ENCODE measurements at regions not wholly inside any gene's neighbourhood (a gene's known extent, or its start where the extent isn't known, plus 50 kb on each side); places are given as distances from the start of the nearest gene placed in this dataset.
"Not testable (repeated sequence)": the region's sequence is repeated elsewhere in the genome, so short reads cannot be mapped to it uniquely, and the experiment has no call there.

DNA sequence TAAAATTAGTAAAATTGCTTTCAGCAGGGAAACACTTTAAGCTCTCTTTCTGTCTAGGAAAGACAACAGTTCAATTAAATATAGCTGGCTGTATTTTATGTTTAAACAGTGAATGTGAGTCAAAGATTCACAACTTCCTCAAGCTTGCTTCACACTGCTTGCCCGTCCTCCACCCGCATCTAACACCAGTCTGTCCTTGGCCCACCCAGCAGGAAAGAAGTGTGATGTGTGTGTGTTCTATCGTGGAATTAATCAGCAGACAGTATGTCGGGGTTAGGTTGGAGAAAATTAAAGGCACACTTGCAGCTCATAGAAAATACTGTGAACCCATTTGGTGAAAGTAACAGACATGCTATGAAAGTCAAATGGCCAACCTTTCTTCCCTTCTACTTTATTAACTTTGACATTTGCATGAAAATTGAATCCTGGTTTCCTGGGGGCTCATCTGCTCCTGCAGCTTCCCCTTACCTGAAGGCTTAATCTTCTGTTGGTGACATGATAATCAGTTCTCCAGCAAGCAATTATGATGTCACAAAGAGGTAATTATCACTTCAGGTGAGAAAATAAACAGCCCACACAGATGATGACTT lies 182.0 kb downstream of the UXS1 start:
- in situ Hi-C loops (cut with HindIII; ENCODE audit: low pct_ligation_motif_present, low pct_unique_long_range_greater_than_20kb, low sequenced_read_pairs), result no loop called here
- no peak for DNase-seq

GRCh38 chr2:106011380-106011779 lies 182.7 kb downstream of the UXS1 start:
- in situ Hi-C loops (cut with HindIII; ENCODE audit: low pct_ligation_motif_present, low pct_unique_long_range_greater_than_20kb, low sequenced_read_pairs), result no loop called here
- DNase-seq, result no peak

- DNase-seq, result no peak
- in situ Hi-C loops (cut with HindIII; ENCODE audit: low pct_ligation_motif_present, low pct_unique_long_range_greater_than_20kb, low sequenced_read_pairs), result no loop called here
Measured at GRCh38 chr2:106010818-106011355, 183.2 kb downstream of the UXS1 start.

DNA sequence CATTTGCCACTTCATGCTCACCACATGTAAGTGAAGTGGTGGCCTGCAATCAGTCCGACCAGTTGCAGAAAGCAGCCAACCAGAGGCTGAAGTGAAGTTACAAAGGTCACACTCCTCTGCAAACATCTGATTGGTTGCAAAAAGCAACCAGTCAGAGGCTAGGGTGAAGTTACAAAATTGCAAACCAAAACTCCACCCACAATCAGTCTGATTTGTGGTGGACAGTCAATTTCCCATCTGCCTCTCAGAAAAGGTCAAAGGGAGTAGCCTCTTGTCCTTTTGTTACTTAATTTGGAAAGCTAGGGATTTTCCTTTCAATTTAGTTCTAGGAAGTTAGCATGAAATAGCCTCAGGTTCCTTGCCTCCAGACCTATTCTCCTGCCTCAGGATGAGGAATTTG lies 185.0 kb downstream of the UXS1 start:
- in situ Hi-C loops (cut with HindIII; ENCODE audit: low pct_ligation_motif_present, low pct_unique_long_range_greater_than_20kb, low sequenced_read_pairs), result no loop called here
- no peak for DNase-seq

- DNase-seq, result no peak
- in situ Hi-C loops (cut with HindIII; ENCODE audit: low pct_ligation_motif_present, low pct_unique_long_range_greater_than_20kb, low sequenced_read_pairs), result no loop called here
Measured at GRCh38 chr2:106004851-106005250, 189.2 kb downstream of the UXS1 start.

DNA sequence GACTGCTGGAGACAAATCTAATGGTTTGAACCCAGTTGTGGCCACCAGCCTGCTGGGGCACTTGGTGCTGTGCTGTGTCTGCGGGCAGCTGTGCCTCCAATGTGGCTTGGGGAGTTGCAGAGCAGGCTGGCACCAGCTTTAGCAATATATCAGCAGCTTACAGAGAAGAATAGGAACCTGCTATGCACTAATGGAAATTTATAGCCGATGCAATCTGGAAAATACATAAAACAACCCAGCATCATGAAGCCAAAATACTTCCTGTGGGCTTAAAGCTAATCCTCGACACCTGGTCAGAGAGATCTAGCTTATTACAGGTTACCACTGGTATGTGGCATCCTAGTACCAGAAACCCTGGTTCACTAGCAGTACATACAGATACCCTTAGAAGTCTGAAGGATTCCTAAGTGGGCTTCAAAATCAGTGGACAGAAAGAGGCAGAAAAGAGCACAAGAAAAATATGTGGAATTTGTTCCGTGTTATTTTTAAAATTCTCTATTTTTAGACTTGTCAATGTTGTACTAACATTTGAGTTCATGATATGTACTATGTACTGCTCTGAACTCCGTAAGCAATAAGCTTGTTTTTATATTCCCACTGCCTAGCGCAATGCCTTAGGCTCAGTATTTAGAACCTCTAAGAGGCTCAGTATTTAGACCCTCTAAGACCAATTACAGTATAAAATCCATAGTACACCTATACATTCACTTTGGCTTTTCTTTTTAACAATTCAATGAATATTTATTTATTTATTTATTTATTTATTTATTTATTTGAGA lies 194.7 kb downstream of the UXS1 start:
- in situ Hi-C loops (cut with HindIII; ENCODE audit: low pct_ligation_motif_present, low pct_unique_long_range_greater_than_20kb, low sequenced_read_pairs), result no loop called here
- no peak for DNase-seq

GRCh38 chr2:105997711-105998110 lies 196.4 kb downstream of the UXS1 start:
- DNase-seq, result no peak

DNA sequence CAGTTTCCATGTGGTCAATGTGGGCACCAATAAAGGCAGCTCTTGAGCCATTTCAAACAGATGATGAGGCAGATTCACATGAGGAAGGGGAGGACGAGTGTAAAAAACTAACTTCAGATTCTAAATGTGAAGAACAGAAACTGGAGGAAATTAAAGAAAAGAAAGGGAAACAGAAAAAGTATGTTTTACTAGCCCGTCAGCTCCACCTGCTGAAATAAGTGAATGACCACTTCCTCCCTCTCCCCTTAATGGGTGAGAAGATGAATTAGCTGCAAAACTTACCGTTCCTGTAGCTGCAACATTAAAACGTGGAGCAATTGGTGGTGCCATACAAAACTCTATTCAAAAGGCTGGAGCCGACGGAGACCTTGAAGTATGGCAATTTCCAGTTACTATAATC lies 203.5 kb downstream of the UXS1 start:
- in situ Hi-C loops (cut with HindIII; ENCODE audit: low pct_ligation_motif_present, low pct_unique_long_range_greater_than_20kb, low sequenced_read_pairs), result no loop called here
- no peak for DNase-seq

More at GRCh38 chr2:105997711-105998110, 196.4 kb downstream of the UXS1 start:
- in situ Hi-C loops (cut with HindIII; ENCODE audit: low pct_ligation_motif_present, low pct_unique_long_range_greater_than_20kb, low sequenced_read_pairs), result no loop called here

DNA sequence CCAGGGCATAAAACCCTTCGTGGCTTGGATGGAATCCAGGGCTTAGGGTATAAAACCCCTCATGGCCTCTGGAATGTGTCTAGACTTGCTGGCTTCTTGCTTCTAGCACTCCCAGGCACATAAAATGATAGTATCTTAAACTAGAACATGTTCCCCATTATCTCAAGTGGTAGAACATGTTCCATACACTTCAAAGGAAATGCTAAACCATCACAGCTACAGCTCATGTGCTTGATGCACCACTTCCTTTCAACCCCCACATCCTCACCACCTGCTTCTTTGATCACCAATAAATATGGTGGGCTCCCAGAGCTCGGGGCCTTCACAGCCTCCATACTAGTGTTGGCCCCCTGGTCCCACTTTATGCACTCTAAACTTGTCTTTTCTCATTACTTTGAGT lies 204.3 kb downstream of the UXS1 start:
- in situ Hi-C loops (cut with HindIII; ENCODE audit: low pct_ligation_motif_present, low pct_unique_long_range_greater_than_20kb, low sequenced_read_pairs); DNase-seq: not testable (repeated sequence)

DNA sequence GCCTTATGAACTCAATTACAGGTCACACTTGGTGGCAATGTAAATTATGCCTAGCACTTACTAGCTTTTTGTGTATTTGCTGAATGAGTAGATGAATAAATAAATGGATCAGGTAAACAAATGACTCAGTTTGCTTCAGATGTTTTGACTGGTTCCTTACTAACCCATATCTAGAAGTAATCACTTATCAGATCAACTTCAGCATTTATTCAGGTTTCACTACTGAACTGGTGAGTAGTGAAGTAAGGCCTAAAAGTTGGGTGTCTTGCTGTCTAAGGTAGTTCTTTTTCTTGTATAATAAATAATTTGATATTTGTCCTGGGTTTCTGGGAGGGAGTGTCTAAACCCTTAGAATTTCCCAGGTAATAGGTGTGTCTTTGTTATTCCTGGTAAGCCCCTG lies 205.0 kb downstream of the UXS1 start:
- DNase-seq, result no peak
- in situ Hi-C loops (cut with HindIII; ENCODE audit: low pct_ligation_motif_present, low pct_unique_long_range_greater_than_20kb, low sequenced_read_pairs), result no loop called here

- in situ Hi-C loops (cut with HindIII; ENCODE audit: low pct_ligation_motif_present, low pct_unique_long_range_greater_than_20kb, low sequenced_read_pairs), result no loop called here
- no peak for DNase-seq
Measured at GRCh38 chr2:105977807-105978206, 216.3 kb downstream of the UXS1 start.

GRCh38 chr2:105977212-105977611 lies 216.9 kb downstream of the UXS1 start:
- in situ Hi-C loops (cut with HindIII; ENCODE audit: low pct_ligation_motif_present, low pct_unique_long_range_greater_than_20kb, low sequenced_read_pairs), result no loop called here
- peak; percentile 6 for DNase-seq

GRCh38 chr2:105974812-105975211 lies 219.3 kb downstream of the UXS1 start:
- in situ Hi-C loops (cut with HindIII; ENCODE audit: low pct_ligation_motif_present, low pct_unique_long_range_greater_than_20kb, low sequenced_read_pairs), result no loop called here
- no peak for DNase-seq

DNA sequence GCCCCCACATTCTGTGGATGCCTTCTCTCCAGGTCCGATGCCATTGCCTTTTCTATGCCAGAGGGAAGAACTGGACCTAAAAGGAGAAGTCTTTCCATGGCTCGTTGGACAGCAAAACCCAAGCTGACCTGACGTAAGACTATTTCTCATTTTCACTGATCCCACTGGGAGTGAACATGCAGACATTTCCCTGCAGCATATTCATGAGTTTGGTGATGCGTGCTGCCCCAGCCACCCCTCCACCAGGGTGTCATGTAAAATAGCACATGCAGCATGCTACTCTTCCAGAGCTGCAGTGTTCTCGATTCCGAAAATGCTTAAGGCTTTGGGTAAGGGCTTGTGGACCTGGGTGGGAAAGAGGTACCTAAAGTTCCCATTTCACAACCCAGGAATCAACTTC lies 221.2 kb downstream of the UXS1 start:
- no peak for DNase-seq
- in situ Hi-C loops (cut with HindIII; ENCODE audit: low pct_ligation_motif_present, low pct_unique_long_range_greater_than_20kb, low sequenced_read_pairs), result no loop called here

DNA sequence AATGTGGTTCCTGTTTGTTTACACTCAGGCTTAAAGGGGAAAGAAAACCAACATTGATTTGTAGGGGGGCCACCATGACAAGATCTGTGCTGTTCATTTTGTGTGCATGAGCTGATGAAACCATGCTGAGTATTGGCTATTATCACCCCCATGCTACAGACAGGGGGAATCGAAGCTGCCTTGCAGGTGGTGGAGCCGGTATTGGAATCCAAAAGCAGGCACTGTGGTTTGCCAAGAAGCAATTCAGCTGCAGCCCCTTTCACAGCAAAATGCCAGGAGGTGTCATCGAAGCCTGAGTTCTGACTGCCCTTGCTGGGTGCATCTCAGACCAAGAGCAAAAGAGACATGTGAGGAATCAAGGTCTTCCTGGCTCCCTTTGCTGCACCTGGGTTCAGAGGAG lies 221.9 kb downstream of the UXS1 start:
- no peak for DNase-seq
- in situ Hi-C loops (cut with HindIII; ENCODE audit: low pct_ligation_motif_present, low pct_unique_long_range_greater_than_20kb, low sequenced_read_pairs), result no loop called here

DNA sequence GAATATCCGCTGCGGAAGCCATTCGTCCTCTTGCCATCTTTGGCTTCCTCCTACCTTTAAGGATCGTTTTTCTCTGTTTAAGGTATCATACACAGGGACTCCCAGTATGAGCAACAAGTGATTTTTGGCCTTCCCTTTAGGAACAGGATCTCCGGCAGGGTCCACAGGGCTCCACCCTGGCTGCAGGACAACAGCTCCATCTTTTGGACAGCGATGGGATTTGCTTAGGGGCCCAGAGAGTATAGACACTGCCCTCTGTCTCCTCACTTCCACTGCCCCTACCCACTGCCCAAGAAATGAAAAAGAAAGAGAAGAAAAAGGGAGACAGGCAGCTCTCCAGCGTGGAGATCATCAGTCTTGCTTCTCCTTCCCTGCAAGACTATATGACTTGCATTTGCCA lies 224.5 kb downstream of the UXS1 start:
- DNase-seq, result no peak

DNA sequence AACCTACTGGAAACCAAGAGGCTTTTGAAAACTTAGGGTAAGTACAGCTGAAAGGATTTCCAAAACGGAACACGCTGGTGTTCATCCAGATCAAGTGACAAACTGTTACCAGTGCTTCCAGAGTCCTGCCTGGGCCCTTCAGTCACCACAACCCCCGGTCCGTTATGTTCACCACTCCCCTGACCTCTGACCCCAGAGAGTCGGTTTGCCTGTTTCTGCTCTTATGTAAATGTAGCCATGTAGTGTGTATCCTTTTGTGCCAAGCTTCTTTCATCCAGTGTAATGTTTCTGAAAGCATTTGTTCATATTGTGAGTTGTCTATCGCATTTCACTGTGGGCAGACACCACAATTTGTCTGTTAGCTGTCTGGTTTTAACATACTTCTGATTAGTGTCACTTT lies 217.5 kb downstream of the NCK2 start:
- no peak for DNase-seq
- in situ Hi-C loops (cut with HindIII; ENCODE audit: low pct_ligation_motif_present, low pct_unique_long_range_greater_than_20kb, low sequenced_read_pairs), result no loop called here

More for the DNA sequence above, 224.5 kb downstream of the UXS1 start:
- in situ Hi-C loops (cut with HindIII; ENCODE audit: low pct_ligation_motif_present, low pct_unique_long_range_greater_than_20kb, low sequenced_read_pairs), result no loop called here

DNA sequence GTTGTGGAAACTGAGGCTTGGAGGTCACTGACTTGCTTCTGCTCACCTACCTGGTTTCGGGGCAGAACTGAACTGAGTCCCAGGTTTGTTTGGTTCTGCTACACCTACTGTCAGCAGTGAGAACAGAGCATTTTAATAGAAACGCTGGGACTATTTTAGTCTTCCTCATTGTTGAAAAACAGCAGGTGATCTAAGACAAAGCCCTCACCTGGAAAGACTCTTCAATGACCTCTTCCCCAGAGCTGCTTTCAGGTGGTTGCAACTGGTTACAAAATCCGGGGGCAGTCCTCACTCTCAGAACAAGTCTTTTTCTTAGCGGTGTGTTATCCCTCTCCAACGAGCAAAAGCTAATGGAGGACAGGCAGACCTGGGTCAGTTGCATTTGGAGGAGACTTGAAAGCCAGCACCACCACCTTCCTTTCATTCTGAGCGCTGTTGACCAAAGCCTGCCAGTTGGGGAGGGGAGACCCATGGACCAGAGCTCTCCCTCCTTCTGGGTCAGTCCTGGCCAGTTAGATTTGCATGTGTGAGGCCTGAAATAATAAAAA lies 217.0 kb downstream of the NCK2 start:
- DNase-seq, result no peak
- in situ Hi-C loops (cut with HindIII; ENCODE audit: low pct_ligation_motif_present, low pct_unique_long_range_greater_than_20kb, low sequenced_read_pairs), result no loop called here

DNA sequence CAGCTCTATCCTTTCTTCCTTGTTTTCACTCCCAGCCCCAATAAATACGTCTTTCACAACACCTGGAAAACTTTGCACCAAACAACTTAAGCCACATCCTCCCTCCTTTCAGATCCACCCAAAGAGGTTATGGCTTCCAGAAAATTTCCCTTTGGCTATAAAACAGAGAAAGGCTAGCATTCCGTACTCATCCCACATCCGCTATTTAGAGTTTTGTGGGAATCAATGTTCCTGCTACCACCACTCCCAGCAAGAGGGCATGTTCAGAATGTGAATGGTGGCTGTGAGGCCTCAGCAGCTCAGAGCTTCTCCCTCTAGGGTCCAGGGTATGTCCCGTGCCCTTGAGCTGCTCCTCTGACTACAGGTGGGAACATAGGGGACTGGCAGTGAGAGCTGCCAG lies 214.6 kb downstream of the NCK2 start:
- in situ Hi-C loops (cut with HindIII; ENCODE audit: low pct_ligation_motif_present, low pct_unique_long_range_greater_than_20kb, low sequenced_read_pairs), result no loop called here
- DNase-seq, result no peak

- no peak for DNase-seq
- in situ Hi-C loops (cut with HindIII; ENCODE audit: low pct_ligation_motif_present, low pct_unique_long_range_greater_than_20kb, low sequenced_read_pairs), result no loop called here
Measured at GRCh38 chr2:105954891-105955290, 210.2 kb downstream of the NCK2 start.
